ENCODE measurements at regions not wholly inside any gene's neighbourhood (a gene's known extent, or its start where the extent isn't known, plus 50 kb on each side); places are given as distances from the start of the nearest gene placed in this dataset.

DNA sequence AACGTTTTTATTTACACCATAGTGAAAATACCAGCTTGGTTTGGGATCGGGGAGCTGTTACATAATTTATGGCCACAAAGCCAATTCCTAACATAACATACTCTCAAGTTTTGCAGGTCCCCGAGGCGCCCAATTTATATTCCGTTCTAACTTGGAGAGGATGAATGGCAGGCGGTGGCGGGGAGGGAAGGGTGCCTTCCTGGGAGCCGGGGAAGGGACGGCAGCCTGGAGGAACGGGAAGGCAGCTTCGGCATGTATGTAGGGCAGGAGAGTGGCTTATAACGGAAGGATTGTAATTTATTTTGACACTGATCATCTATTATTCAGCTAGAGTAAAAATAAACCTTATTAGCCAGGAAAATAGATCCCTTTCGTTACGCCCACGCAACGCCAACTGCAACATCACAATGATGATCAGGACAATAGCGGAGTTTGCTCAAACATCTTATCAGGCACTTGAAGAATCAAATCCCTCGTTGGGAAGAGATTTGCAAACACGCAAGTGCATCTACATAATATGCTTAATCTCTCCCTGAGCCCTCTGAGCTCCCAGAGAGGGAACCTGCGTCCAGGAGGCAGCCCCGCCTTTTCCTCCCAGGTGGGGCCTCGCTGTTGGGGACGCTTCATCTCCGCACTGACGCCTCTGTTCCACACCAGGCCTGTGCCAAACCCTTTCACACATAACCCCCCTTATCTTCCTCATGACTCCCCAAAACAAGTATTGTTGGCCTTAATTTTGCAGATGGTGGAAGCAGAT is 93.7 kb upstream of the C1orf174 start:
- H3K9me3 ChIP-seq (replicated peaks; ENCODE audit: control insufficient read depth, insufficient read depth, low read length) = peaks cover 4% of the 10 kb centered on the region
- intact Hi-C loops (cut with micrococcal nuclease) (no loop called here), dilution Hi-C loops (cut with MboI; ENCODE audit: extremely low pct_ligation_motif_present, low sequenced_read_pairs) (no loop called here)
- H3K27ac ChIP-seq (ENCODE audit: insufficient read depth, low read depth, low read length) = no peak overlapping the region
- no peaks in the 10 kb centered on the region for H3K36me3 ChIP-seq (ENCODE audit: control insufficient read depth in 2 of 2, extremely low read depth in 1 of 2, insufficient read depth in 2 of 2, low read length in 2 of 2)
- H2AFZ ChIP-seq (ENCODE audit: low read depth, low read length) = no peak overlapping the region
- H3K4me2 ChIP-seq (ENCODE audit: insufficient read depth, low read length) = no peak overlapping the region
- H3K27me3 ChIP-seq (ENCODE audit: control insufficient read depth in 2 of 2, insufficient read depth in 2 of 2, low read length in 2 of 2) = no peaks in the 10 kb centered on the region
- no TSS peak for BruUV-seq (replicated peaks)
- H3K9ac ChIP-seq (replicated peaks; ENCODE audit: extremely low read depth, insufficient read depth, low read length) = no peak overlapping the region
- TF ChIP-seq GATA2 (IDR thresholded peaks at IDR 0.05; ENCODE audit: insufficient read depth, insufficient read length, low read depth, low read length) (no peak), JUN (IDR thresholded peaks at IDR 0.05; ENCODE audit: borderline replicate concordance, insufficient read depth, insufficient read length, low read depth) (no peak), POLR2A (IDR thresholded peaks at IDR 0.05; ENCODE audit: low read depth, low read length) (no peak), FOS (IDR thresholded peaks at IDR 0.05; ENCODE audit: borderline replicate concordance, insufficient read depth, low read length) (no peak), POLR2AphosphoS5 (IDR thresholded peaks at IDR 0.05; ENCODE audit: insufficient read depth, low read depth, low read length) (no peak), EZH2 (IDR thresholded peaks at IDR 0.05; ENCODE audit: borderline replicate concordance, low read depth, low read length, severe bottlenecking) (no peak), MYC (IDR thresholded peaks at IDR 0.05; ENCODE audit: low read depth, low read length) (no peak)
- TF ChIP-seq, protein P1, sequence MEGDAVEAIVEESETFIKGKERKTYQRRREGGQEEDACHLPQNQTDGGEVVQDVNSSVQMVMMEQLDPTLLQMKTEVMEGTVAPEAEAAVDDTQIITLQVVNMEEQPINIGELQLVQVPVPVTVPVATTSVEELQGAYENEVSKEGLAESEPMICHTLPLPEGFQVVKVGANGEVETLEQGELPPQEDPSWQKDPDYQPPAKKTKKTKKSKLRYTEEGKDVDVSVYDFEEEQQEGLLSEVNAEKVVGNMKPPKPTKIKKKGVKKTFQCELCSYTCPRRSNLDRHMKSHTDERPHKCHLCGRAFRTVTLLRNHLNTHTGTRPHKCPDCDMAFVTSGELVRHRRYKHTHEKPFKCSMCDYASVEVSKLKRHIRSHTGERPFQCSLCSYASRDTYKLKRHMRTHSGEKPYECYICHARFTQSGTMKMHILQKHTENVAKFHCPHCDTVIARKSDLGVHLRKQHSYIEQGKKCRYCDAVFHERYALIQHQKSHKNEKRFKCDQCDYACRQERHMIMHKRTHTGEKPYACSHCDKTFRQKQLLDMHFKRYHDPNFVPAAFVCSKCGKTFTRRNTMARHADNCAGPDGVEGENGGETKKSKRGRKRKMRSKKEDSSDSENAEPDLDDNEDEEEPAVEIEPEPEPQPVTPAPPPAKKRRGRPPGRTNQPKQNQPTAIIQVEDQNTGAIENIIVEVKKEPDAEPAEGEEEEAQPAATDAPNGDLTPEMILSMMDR (IDR thresholded peaks at IDR 0.05; ENCODE audit: extremely low read depth in 1 of 2, insufficient read depth in 1 of 2, low read depth in 1 of 2, low read length in 2 of 2) = no peak
- TF ChIP-seq, protein P2, sequence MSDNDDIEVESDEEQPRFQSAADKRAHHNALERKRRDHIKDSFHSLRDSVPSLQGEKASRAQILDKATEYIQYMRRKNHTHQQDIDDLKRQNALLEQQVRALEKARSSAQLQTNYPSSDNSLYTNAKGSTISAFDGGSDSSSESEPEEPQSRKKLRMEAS (IDR thresholded peaks at IDR 0.05; ENCODE audit: insufficient read depth, insufficient read length) = no peak
- no peaks in the 10 kb centered on the region for H3K4me1 ChIP-seq (ENCODE audit: control insufficient read depth, extremely low read depth, insufficient read depth, low read length)
- H3K4me3 ChIP-seq (replicated peaks in 1 of 3; ENCODE audit: insufficient read depth in 1 of 3, low read depth in 1 of 3, low read length in 3 of 3) = no peak overlapping the region
- CTCF ChIA-PET = no interaction called here
- POLR2A ChIA-PET = no interaction called here
- no peaks in the 10 kb centered on the region for H4K20me1 ChIP-seq (replicated peaks; ENCODE audit: control insufficient read depth, extremely low read depth, insufficient read depth, low read length)
- H3K9me1 ChIP-seq (replicated peaks; ENCODE audit: control insufficient read depth, extremely low read depth, insufficient read depth, low read length) = no peaks in the 10 kb centered on the region
- H3K79me2 ChIP-seq (ENCODE audit: control insufficient read depth, insufficient read depth, low read length) = no peaks in the 10 kb centered on the region
- no peak for FAIRE-seq
- DNase-seq (ENCODE audit: low read depth, low spot score) = no peak
